ENCODE measurements at regions not wholly inside any gene's neighbourhood (a gene's known extent, or its start where the extent isn't known, plus 50 kb on each side); places are given as distances from the start of the nearest gene placed in this dataset.

- no peak overlapping the region for H3K9ac ChIP-seq (ENCODE audit: insufficient read length, low read depth)
- DNase-seq (ENCODE audit: low read depth, low spot score), result no peak
- TF ChIP-seq ZNF274 (IDR thresholded peaks at IDR 0.05; ENCODE audit: low read depth, low read length), result no peak
- no peak for TF ChIP-seq SUZ12 (IDR thresholded peaks at IDR 0.05; ENCODE audit: extremely low read depth, insufficient read depth, insufficient read length)
- TF ChIP-seq YY1 (IDR thresholded peaks at IDR 0.05; ENCODE audit: insufficient read depth, insufficient read length), result no peak
Measured at GRCh38 chr2:123738643-123739042, 286.4 kb upstream of the CNTNAP5 start.

GRCh38 chr2:123746006-123746405 is 279.1 kb upstream of the CNTNAP5 start:
- no peaks in the 10 kb centered on the region for H3K9me3 ChIP-seq (ENCODE audit: insufficient read depth, low read length)
- TF ChIP-seq SUZ12 (IDR thresholded peaks at IDR 0.05; ENCODE audit: extremely low read depth, insufficient read depth, insufficient read length) (no peak), ZNF274 (IDR thresholded peaks at IDR 0.05; ENCODE audit: low read depth, low read length) (no peak), YY1 (IDR thresholded peaks at IDR 0.05; ENCODE audit: insufficient read depth, insufficient read length) (no peak)
- no peaks in the 10 kb centered on the region for H3K36me3 ChIP-seq (ENCODE audit: insufficient read depth, insufficient read length, low read length)
- no peak for DNase-seq (ENCODE audit: low read depth, low spot score)
- H3K4me1 ChIP-seq (ENCODE audit: insufficient read depth, insufficient read length), result no peaks in the 10 kb centered on the region
- no peak overlapping the region for H3K9ac ChIP-seq (ENCODE audit: insufficient read length, low read depth)
- H3K4me3 ChIP-seq (ENCODE audit: insufficient read length, low read depth), result no peak overlapping the region
- no peaks in the 10 kb centered on the region for H3K27me3 ChIP-seq (ENCODE audit: insufficient read depth, insufficient read length)

More at GRCh38 chr2:123738643-123739042, 286.4 kb upstream of the CNTNAP5 start:
- H3K27me3 ChIP-seq (ENCODE audit: insufficient read depth, insufficient read length), result no peaks in the 10 kb centered on the region
- H3K36me3 ChIP-seq (ENCODE audit: insufficient read depth, insufficient read length, low read length), result no peaks in the 10 kb centered on the region
- no peaks in the 10 kb centered on the region for H3K4me1 ChIP-seq (ENCODE audit: insufficient read depth, insufficient read length)
- no peaks in the 10 kb centered on the region for H3K9me3 ChIP-seq (ENCODE audit: insufficient read depth, low read length)
- no peak overlapping the region for H3K4me3 ChIP-seq (ENCODE audit: insufficient read length, low read depth)

- TF ChIP-seq YY1 (IDR thresholded peaks at IDR 0.05; ENCODE audit: insufficient read depth, insufficient read length) (no peak), ZNF274 (IDR thresholded peaks at IDR 0.05; ENCODE audit: low read depth, low read length) (no peak), SUZ12 (IDR thresholded peaks at IDR 0.05; ENCODE audit: extremely low read depth, insufficient read depth, insufficient read length) (no peak)
- H3K9me3 ChIP-seq (ENCODE audit: insufficient read depth, low read length), result no peaks in the 10 kb centered on the region
- no peaks in the 10 kb centered on the region for H3K27me3 ChIP-seq (ENCODE audit: insufficient read depth, insufficient read length)
- no peaks in the 10 kb centered on the region for H3K4me1 ChIP-seq (ENCODE audit: insufficient read depth, insufficient read length)
- DNase-seq (ENCODE audit: low read depth, low spot score), result no peak
- H3K9ac ChIP-seq (ENCODE audit: insufficient read length, low read depth), result no peak overlapping the region
- no peak overlapping the region for H3K4me3 ChIP-seq (ENCODE audit: insufficient read length, low read depth)
- no peaks in the 10 kb centered on the region for H3K36me3 ChIP-seq (ENCODE audit: insufficient read depth, insufficient read length, low read length)
Measured at GRCh38 chr2:123747326-123747725, 277.8 kb upstream of the CNTNAP5 start.

GRCh38 chr2:123762221-123762620 is 262.9 kb upstream of the CNTNAP5 start:
- TF ChIP-seq ZNF274 (IDR thresholded peaks at IDR 0.05; ENCODE audit: low read depth, low read length) (no peak), SUZ12 (IDR thresholded peaks at IDR 0.05; ENCODE audit: extremely low read depth, insufficient read depth, insufficient read length) (no peak), YY1 (IDR thresholded peaks at IDR 0.05; ENCODE audit: insufficient read depth, insufficient read length) (no peak)
- no peak for DNase-seq (ENCODE audit: low read depth, low spot score)
- H3K4me3 ChIP-seq (ENCODE audit: insufficient read length, low read depth), result no peak overlapping the region

GRCh38 chr2:123768233-123768632 is 256.9 kb upstream of the CNTNAP5 start:
- no peaks in the 10 kb centered on the region for H3K36me3 ChIP-seq (ENCODE audit: insufficient read depth, insufficient read length, low read length)
- H3K9ac ChIP-seq (ENCODE audit: insufficient read length, low read depth), result no peak overlapping the region
- TF ChIP-seq ZNF274 (IDR thresholded peaks at IDR 0.05; ENCODE audit: low read depth, low read length) (no peak), YY1 (IDR thresholded peaks at IDR 0.05; ENCODE audit: insufficient read depth, insufficient read length) (no peak), SUZ12 (IDR thresholded peaks at IDR 0.05; ENCODE audit: extremely low read depth, insufficient read depth, insufficient read length) (no peak)
- no peaks in the 10 kb centered on the region for H3K4me1 ChIP-seq (ENCODE audit: insufficient read depth, insufficient read length)
- DNase-seq (ENCODE audit: low read depth, low spot score), result no peak
- H3K27me3 ChIP-seq (ENCODE audit: insufficient read depth, insufficient read length), result no peaks in the 10 kb centered on the region
- H3K4me3 ChIP-seq (ENCODE audit: insufficient read length, low read depth), result no peak overlapping the region
- H3K9me3 ChIP-seq (ENCODE audit: insufficient read depth, low read length), result no peaks in the 10 kb centered on the region

More at GRCh38 chr2:123762221-123762620, 262.9 kb upstream of the CNTNAP5 start:
- H3K9ac ChIP-seq (ENCODE audit: insufficient read length, low read depth), result no peak overlapping the region
- no peaks in the 10 kb centered on the region for H3K27me3 ChIP-seq (ENCODE audit: insufficient read depth, insufficient read length)
- no peaks in the 10 kb centered on the region for H3K9me3 ChIP-seq (ENCODE audit: insufficient read depth, low read length)
- H3K4me1 ChIP-seq (ENCODE audit: insufficient read depth, insufficient read length), result no peaks in the 10 kb centered on the region
- H3K36me3 ChIP-seq (ENCODE audit: insufficient read depth, insufficient read length, low read length), result no peaks in the 10 kb centered on the region

- Histone ChIP-seq H3K4me3 (ENCODE audit: insufficient read length, low read depth) (no peak overlapping the region), H3K27me3 (ENCODE audit: insufficient read depth, insufficient read length) (no peaks in the 10 kb centered on the region), H3K36me3 (ENCODE audit: insufficient read depth, insufficient read length, low read length) (no peaks in the 10 kb centered on the region), H3K4me1 (ENCODE audit: insufficient read depth, insufficient read length) (no peaks in the 10 kb centered on the region), H3K9me3 (ENCODE audit: insufficient read depth, low read length) (no peaks in the 10 kb centered on the region), H3K9ac (ENCODE audit: insufficient read length, low read depth) (no peak overlapping the region)
- TF ChIP-seq YY1 (IDR thresholded peaks at IDR 0.05; ENCODE audit: insufficient read depth, insufficient read length) (no peak), SUZ12 (IDR thresholded peaks at IDR 0.05; ENCODE audit: extremely low read depth, insufficient read depth, insufficient read length) (no peak), ZNF274 (IDR thresholded peaks at IDR 0.05; ENCODE audit: low read depth, low read length) (no peak)
- DNase-seq (ENCODE audit: low read depth, low spot score), result no peak
Measured at GRCh38 chr2:123769001-123769400, 256.1 kb upstream of the CNTNAP5 start.

GRCh38 chr2:123770996-123771720 is 253.9 kb upstream of the CNTNAP5 start:
- no peaks in the 10 kb centered on the region for H3K27me3 ChIP-seq (ENCODE audit: insufficient read depth, insufficient read length)
- no peak overlapping the region for H3K9ac ChIP-seq (ENCODE audit: insufficient read length, low read depth)
- H3K9me3 ChIP-seq (ENCODE audit: insufficient read depth, low read length), result no peaks in the 10 kb centered on the region
- no peak overlapping the region for H3K4me3 ChIP-seq (ENCODE audit: insufficient read length, low read depth)
- DNase-seq (ENCODE audit: low read depth, low spot score), result no peak
- no peak for TF ChIP-seq ZNF274 (IDR thresholded peaks at IDR 0.05; ENCODE audit: low read depth, low read length)
- TF ChIP-seq SUZ12 (IDR thresholded peaks at IDR 0.05; ENCODE audit: extremely low read depth, insufficient read depth, insufficient read length), result no peak
- H3K4me1 ChIP-seq (ENCODE audit: insufficient read depth, insufficient read length), result no peaks in the 10 kb centered on the region
- H3K36me3 ChIP-seq (ENCODE audit: insufficient read depth, insufficient read length, low read length), result no peaks in the 10 kb centered on the region
